ENCODE measurements at regions not wholly inside any gene's neighbourhood (a gene's known extent, or its start where the extent isn't known, plus 50 kb on each side); places are given as distances from the start of the nearest gene placed in this dataset.

DNA sequence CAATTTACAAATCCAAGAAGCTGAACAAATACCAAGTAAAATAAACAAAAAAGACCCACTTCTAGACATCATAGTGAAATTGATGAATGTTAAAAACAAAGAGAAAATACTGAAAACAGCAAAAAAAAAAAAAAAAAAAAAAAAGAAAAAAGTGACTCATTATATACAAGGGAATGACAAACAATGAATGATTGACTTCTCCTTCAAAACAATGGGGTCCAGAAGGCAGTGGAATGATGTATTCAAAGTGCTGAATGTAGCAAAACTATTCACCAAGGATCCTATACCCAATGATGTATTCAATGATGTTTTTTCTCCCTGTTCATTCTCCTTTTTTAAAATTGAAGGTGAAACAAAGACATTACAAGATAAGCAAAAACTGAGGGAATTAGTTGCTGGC is 650.0 kb downstream of the UTRN start:
- TF ChIP-seq TEAD4 (CRISPR knock-in tag; IDR thresholded peaks at IDR 0.05) (no peak), ZNF396 (CRISPR knock-in tag; IDR thresholded peaks at IDR 0.05; ENCODE audit: borderline replicate concordance) (no peak), PRRX2 (CRISPR knock-in tag; IDR thresholded peaks at IDR 0.05) (no peak), MXD4 (CRISPR knock-in tag; IDR thresholded peaks at IDR 0.05; ENCODE audit: borderline replicate concordance) (no peak), KAT7 (CRISPR knock-in tag; IDR thresholded peaks at IDR 0.05; ENCODE audit: borderline replicate concordance) (no peak), ZNF317 (CRISPR knock-in tag; IDR thresholded peaks at IDR 0.05; ENCODE audit: borderline replicate concordance, low read depth) (no peak), ESRRA (CRISPR knock-in tag; IDR thresholded peaks at IDR 0.05; ENCODE audit: borderline replicate concordance) (no peak), ATF1 (CRISPR knock-in tag; IDR thresholded peaks at IDR 0.05) (no peak), JUN (CRISPR knock-in tag; IDR thresholded peaks at IDR 0.05) (no peak), ZNF121 (CRISPR knock-in tag; IDR thresholded peaks at IDR 0.05) (no peak), HMGA2 (CRISPR knock-in tag; IDR thresholded peaks at IDR 0.05) (no peak)
- TF ChIP-seq, protein P1, sequence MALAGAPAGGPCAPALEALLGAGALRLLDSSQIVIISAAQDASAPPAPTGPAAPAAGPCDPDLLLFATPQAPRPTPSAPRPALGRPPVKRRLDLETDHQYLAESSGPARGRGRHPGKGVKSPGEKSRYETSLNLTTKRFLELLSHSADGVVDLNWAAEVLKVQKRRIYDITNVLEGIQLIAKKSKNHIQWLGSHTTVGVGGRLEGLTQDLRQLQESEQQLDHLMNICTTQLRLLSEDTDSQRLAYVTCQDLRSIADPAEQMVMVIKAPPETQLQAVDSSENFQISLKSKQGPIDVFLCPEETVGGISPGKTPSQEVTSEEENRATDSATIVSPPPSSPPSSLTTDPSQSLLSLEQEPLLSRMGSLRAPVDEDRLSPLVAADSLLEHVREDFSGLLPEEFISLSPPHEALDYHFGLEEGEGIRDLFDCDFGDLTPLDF (CRISPR knock-in tag; IDR thresholded peaks at IDR 0.05): no peak
- TF ChIP-seq, protein P2, sequence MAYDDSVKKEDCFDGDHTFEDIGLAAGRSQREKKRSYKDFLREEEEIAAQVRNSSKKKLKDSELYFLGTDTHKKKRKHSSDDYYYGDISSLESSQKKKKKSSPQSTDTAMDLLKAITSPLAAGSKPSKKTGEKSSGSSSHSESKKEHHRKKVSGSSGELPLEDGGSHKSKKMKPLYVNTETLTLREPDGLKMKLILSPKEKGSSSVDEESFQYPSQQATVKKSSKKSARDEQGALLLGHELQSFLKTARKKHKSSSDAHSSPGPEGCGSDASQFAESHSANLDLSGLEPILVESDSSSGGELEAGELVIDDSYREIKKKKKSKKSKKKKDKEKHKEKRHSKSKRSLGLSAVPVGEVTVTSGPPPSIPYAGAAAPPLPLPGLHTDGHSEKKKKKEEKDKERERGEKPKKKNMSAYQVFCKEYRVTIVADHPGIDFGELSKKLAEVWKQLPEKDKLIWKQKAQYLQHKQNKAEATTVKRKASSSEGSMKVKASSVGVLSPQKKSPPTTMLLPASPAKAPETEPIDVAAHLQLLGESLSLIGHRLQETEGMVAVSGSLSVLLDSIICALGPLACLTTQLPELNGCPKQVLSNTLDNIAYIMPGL (CRISPR knock-in tag; IDR thresholded peaks at IDR 0.05): no peak
- TF ChIP-seq, protein P3, sequence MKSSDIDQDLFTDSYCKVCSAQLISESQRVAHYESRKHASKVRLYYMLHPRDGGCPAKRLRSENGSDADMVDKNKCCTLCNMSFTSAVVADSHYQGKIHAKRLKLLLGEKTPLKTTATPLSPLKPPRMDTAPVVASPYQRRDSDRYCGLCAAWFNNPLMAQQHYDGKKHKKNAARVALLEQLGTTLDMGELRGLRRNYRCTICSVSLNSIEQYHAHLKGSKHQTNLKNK (CRISPR knock-in tag; IDR thresholded peaks at IDR 0.05): no peak
- TF ChIP-seq, protein P4, sequence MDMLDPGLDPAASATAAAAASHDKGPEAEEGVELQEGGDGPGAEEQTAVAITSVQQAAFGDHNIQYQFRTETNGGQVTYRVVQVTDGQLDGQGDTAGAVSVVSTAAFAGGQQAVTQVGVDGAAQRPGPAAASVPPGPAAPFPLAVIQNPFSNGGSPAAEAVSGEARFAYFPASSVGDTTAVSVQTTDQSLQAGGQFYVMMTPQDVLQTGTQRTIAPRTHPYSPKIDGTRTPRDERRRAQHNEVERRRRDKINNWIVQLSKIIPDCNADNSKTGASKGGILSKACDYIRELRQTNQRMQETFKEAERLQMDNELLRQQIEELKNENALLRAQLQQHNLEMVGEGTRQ (CRISPR knock-in tag; IDR thresholded peaks at IDR 0.05): no peak
- TF ChIP-seq, protein P5, sequence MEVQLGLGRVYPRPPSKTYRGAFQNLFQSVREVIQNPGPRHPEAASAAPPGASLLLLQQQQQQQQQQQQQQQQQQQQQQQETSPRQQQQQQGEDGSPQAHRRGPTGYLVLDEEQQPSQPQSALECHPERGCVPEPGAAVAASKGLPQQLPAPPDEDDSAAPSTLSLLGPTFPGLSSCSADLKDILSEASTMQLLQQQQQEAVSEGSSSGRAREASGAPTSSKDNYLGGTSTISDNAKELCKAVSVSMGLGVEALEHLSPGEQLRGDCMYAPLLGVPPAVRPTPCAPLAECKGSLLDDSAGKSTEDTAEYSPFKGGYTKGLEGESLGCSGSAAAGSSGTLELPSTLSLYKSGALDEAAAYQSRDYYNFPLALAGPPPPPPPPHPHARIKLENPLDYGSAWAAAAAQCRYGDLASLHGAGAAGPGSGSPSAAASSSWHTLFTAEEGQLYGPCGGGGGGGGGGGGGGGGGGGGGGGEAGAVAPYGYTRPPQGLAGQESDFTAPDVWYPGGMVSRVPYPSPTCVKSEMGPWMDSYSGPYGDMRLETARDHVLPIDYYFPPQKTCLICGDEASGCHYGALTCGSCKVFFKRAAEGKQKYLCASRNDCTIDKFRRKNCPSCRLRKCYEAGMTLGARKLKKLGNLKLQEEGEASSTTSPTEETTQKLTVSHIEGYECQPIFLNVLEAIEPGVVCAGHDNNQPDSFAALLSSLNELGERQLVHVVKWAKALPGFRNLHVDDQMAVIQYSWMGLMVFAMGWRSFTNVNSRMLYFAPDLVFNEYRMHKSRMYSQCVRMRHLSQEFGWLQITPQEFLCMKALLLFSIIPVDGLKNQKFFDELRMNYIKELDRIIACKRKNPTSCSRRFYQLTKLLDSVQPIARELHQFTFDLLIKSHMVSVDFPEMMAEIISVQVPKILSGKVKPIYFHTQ (CRISPR knock-in tag; IDR thresholded peaks at IDR 0.05): no peak
- TF ChIP-seq, protein P6, sequence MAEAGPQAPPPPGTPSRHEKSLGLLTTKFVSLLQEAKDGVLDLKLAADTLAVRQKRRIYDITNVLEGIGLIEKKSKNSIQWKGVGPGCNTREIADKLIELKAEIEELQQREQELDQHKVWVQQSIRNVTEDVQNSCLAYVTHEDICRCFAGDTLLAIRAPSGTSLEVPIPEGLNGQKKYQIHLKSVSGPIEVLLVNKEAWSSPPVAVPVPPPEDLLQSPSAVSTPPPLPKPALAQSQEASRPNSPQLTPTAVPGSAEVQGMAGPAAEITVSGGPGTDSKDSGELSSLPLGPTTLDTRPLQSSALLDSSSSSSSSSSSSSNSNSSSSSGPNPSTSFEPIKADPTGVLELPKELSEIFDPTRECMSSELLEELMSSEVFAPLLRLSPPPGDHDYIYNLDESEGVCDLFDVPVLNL (CRISPR knock-in tag; IDR thresholded peaks at IDR 0.05; ENCODE audit: borderline replicate concordance, low read depth): no peak
- TF ChIP-seq, protein P7, sequence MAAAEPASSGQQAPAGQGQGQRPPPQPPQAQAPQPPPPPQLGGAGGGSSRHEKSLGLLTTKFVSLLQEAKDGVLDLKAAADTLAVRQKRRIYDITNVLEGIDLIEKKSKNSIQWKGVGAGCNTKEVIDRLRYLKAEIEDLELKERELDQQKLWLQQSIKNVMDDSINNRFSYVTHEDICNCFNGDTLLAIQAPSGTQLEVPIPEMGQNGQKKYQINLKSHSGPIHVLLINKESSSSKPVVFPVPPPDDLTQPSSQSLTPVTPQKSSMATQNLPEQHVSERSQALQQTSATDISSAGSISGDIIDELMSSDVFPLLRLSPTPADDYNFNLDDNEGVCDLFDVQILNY (CRISPR knock-in tag; IDR thresholded peaks at IDR 0.05): no peak
- CTCF ChIA-PET: no interaction called here
- peaks cover 8% of the 10 kb centered on the region for H3K36me3 Mint-ChIP-seq
- H3K4me1 Mint-ChIP-seq: no peaks in the 10 kb centered on the region
- H3K27ac Mint-ChIP-seq: no peak overlapping the region
- DNase-seq (ENCODE audit: low spot score) (no peak), ATAC-seq (no peak)
- H3K9me3 Mint-ChIP-seq: peaks cover 20% of the 10 kb centered on the region
- no peak overlapping the region for H3K4me3 Mint-ChIP-seq
- no peaks in the 10 kb centered on the region for H3K27me3 Mint-ChIP-seq (ENCODE audit: low read depth)
- POLR2A ChIA-PET: interaction anchor here (0.7 kb wide), 1 partner anchor 170 kb away, joined by 5 read pairs; no protein-coding TSS in a partner anchor

All from WTC11 (cell line).